Neural cell (in vitro differentiated cells): ENCODE measurements at regions not wholly inside any gene's neighbourhood (a gene's known extent, or its start where the extent isn't known, plus 50 kb on each side); places are given as distances from the start of the nearest gene placed in this dataset.

ENCODE experiments used
- H2AFZ ChIP-seq: fragments of 200-600, 300-800 bp; sonication (generic), shearing (Covaris generic); 2 replicates; pipeline ENCODE4 v1.6.0; 2014; ENCODE audit warnings: low read depth, mild to moderate bottlenecking, antibody characterized with exemption, low read length, moderate library complexity
- H3F3A ChIP-seq: fragments of 200-600 bp; shearing (Covaris generic); 2 replicates; pipeline ENCODE4 v1.6.1; 2016; ENCODE audit warnings: mild to moderate bottlenecking, moderate library complexity, mixed read lengths, antibody characterized with exemption, low read length; ENCODE audit not compliant: insufficient read depth, poor library complexity, severe bottlenecking
- H3K27ac ChIP-seq: fragments of 200-600, 300-800 bp; sonication (generic), shearing (Covaris generic); 2 replicates; pipeline ENCODE4 v1.5.1; 2014; ENCODE audit warnings: mild to moderate bottlenecking, low read length, moderate library complexity
- H3K27me3 ChIP-seq: fragments of 300-800, 200-600 bp; sonication (generic), shearing (Covaris generic); 2 replicates; pipeline ENCODE4 v1.6.0; 2014; ENCODE audit warnings: mild to moderate bottlenecking, low read depth, low read length, moderate library complexity; ENCODE audit not compliant: insufficient read depth
- H3K36me3 ChIP-seq: fragments of 300-800, 200-600 bp; sonication (generic), shearing (Covaris generic); 2 replicates; pipeline ENCODE4 v1.5.1; 2014; ENCODE audit warnings: mild to moderate bottlenecking, antibody characterized with exemption, low read length, moderate library complexity; ENCODE audit not compliant: insufficient read depth
- H3K4me2 ChIP-seq: fragments of 300-800, 200-600 bp; sonication (generic), shearing (Covaris generic); 2 replicates; pipeline ENCODE4 v1.6.0; 2014; ENCODE audit warnings: mild to moderate bottlenecking, low read length
- H3K4me3 ChIP-seq: fragments of 300-800, 200-600 bp; sonication (generic), shearing (Covaris generic); 2 replicates; pipeline ENCODE4 v1.5.1; 2014; ENCODE audit warnings: mild to moderate bottlenecking, low read length, moderate library complexity
- H3K79me2 ChIP-seq: fragments of 200-600 bp; shearing (Covaris generic); replicated peaks from 2 replicates; pipeline ENCODE4 v1.6.0; 2014; ENCODE audit warnings: mild to moderate bottlenecking, low read length, moderate library complexity; ENCODE audit not compliant: insufficient read depth
- H3K9ac ChIP-seq: fragments of 300-800, 200-600 bp; sonication (generic), shearing (Covaris generic); 2 replicates; pipeline ENCODE4 v1.6.1; 2016; ENCODE audit warnings: mild to moderate bottlenecking, low read length, mixed read lengths
- H3K9me2 ChIP-seq: fragments of 200-600 bp; shearing (Covaris generic); 2 replicates; pipeline ENCODE4 v1.6.1; 2016; ENCODE audit warnings: mild to moderate bottlenecking, low read length, mixed read lengths; ENCODE audit not compliant: insufficient read depth
- H3K9me3 ChIP-seq: fragments of 200-600, 300-800 bp; sonication (generic), shearing (Covaris generic); 2 replicates; pipeline ENCODE4 v1.6.1; 2016; ENCODE audit warnings: mild to moderate bottlenecking, mixed run types, low read length, moderate library complexity, mixed read lengths
- H4K20me1 ChIP-seq: fragments of 200-600 bp; shearing (Covaris generic); 2 replicates; pipeline ENCODE4 v1.6.1; 2016; ENCODE audit warnings: mild to moderate bottlenecking, mixed run types; ENCODE audit not compliant: insufficient read depth
- CTCF ChIP-seq: fragments of 450-650 bp; IDR thresholded peaks from 2 replicates; pipeline ENCODE4 v1.5.1; 2014; ENCODE audit warnings: antibody characterized with exemption, mild to moderate bottlenecking, moderate library complexity; ENCODE audit not compliant: poor library complexity, severe bottlenecking
- EP300 ChIP-seq: fragments of 450-650 bp; conservative IDR thresholded peaks from 2 replicates; pipeline ENCODE4 v1.6.1; 2014; ENCODE audit warnings: antibody characterized with exemption, mild to moderate bottlenecking, moderate library complexity; ENCODE audit not compliant: poor library complexity, severe bottlenecking
- EZH2 ChIP-seq: fragments of 200-600, 300-800 bp; shearing (Covaris generic), sonication (generic); IDR thresholded peaks from 2 replicates; pipeline ENCODE4 v1.6.1; 2014; ENCODE audit warnings: antibody characterized with exemption, low read length, borderline replicate concordance, mild to moderate bottlenecking; ENCODE audit not compliant: insufficient read depth, poor library complexity, severe bottlenecking
- MXI1 ChIP-seq: fragments of 450-650 bp; conservative IDR thresholded peaks from 2 replicates; pipeline ENCODE4 v1.6.1; 2014; ENCODE audit warnings: antibody characterized with exemption, mild to moderate bottlenecking; ENCODE audit not compliant: poor library complexity, severe bottlenecking
- POLR2AphosphoS5 ChIP-seq: IDR thresholded peaks from 2 replicates; pipeline ENCODE4 v1.6.1; 2012
- RAD21 ChIP-seq: fragments of 450-650 bp; conservative IDR thresholded peaks from 2 replicates; pipeline ENCODE4 v1.6.1; 2014; ENCODE audit warnings: antibody characterized with exemption, mild to moderate bottlenecking, moderate library complexity
- REST ChIP-seq: IDR thresholded peaks from 2 replicates; pipeline ENCODE4 v1.6.1; 2012; ENCODE audit warnings: borderline replicate concordance
- SMC3 ChIP-seq: fragments of 450-650 bp; conservative IDR thresholded peaks from 2 replicates; pipeline ENCODE4 v1.6.1; 2014; ENCODE audit warnings: antibody characterized with exemption, mild to moderate bottlenecking, moderate library complexity; ENCODE audit not compliant: poor library complexity
- TAF1 ChIP-seq: IDR thresholded peaks from 2 replicates; pipeline ENCODE4 v1.6.1; 2012; ENCODE audit warnings: low read depth

- TF ChIP-seq TAF1 (no peak), POLR2AphosphoS5 (no peak), EP300 (no peak), REST (no peak), MXI1 (no peak), EZH2 (no peak), RAD21 (no peak), CTCF (no peak)
- Histone ChIP-seq H3K4me2 (no peak overlapping the region), H3K27ac (no peak overlapping the region), H3K4me3 (no peak overlapping the region), H4K20me1 (no peaks in the 10 kb centered on the region), H3K9me2 (no peaks in the 10 kb centered on the region), H3K36me3 (no peaks in the 10 kb centered on the region), H3K9ac (no peak overlapping the region), H2AFZ (no peak overlapping the region), H3K79me2 (no peaks in the 10 kb centered on the region), H3K9me3 (no peaks in the 10 kb centered on the region), H3K27me3 (no peaks in the 10 kb centered on the region), H3F3A (no peaks in the 10 kb centered on the region)
These were observed 338.2 kb upstream of the PREP start for GRCh38 chr6:105740946-105741645.

DNA sequence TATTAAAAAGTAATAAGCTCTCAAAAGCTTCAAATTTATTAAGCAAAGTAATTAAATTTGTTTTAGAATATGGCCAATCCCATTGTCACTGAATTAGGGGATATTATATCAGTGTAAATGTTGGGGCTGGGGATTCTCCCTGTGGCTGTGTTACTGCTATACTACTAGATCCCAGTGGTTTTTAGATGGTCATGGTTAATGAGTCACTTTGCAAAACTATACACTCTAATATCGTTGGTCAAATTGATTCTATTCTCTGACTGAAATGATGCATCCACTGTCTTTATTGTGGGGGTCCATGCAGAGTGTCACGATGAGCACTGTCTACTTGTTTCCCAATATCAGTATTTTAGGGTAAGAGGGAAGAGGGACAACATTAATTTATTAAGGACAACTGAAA lies 336.9 kb upstream of the PREP start:
- H3K4me3 ChIP-seq, result no peak overlapping the region
- no peak overlapping the region for H3K9ac ChIP-seq
- no peaks in the 10 kb centered on the region for H3K36me3 ChIP-seq
- no peaks in the 10 kb centered on the region for H4K20me1 ChIP-seq
- no peak overlapping the region for H3K27ac ChIP-seq
- H3K9me2 ChIP-seq, result no peaks in the 10 kb centered on the region
- H3F3A ChIP-seq, result no peaks in the 10 kb centered on the region
- H3K4me2 ChIP-seq, result no peak overlapping the region
- H3K79me2 ChIP-seq, result no peaks in the 10 kb centered on the region
- no peak overlapping the region for H2AFZ ChIP-seq
- H3K27me3 ChIP-seq, result no peaks in the 10 kb centered on the region
- TF ChIP-seq REST, result no peak
- TF ChIP-seq EP300, result no peak
- no peak for TF ChIP-seq SMC3
- no peak for TF ChIP-seq CTCF
- no peak for TF ChIP-seq POLR2AphosphoS5
- no peak for TF ChIP-seq TAF1
- no peak for TF ChIP-seq EZH2
- no peak for TF ChIP-seq RAD21
- H3K9me3 ChIP-seq, result no peaks in the 10 kb centered on the region
